K562 (cell line): ENCODE measurements at regions not wholly inside any gene's neighbourhood (a gene's known extent, or its start where the extent isn't known, plus 50 kb on each side); places are given as distances from the start of the nearest gene placed in this dataset.

Source experiments
- CBX2 ChIP-seq: fragments of 200-600 bp; sonication (generic); IDR thresholded peaks from one replicate; pipeline ENCODE4 v1.6.1; 2012; ENCODE audit warnings: mild to moderate bottlenecking, low read length, inconsistent platforms; ENCODE audit not compliant: insufficient read depth, poor library complexity, severe bottlenecking
- FOSL1 ChIP-seq: fragments of 200-800 bp; sonication (Bioruptor generic); conservative IDR thresholded peaks from 2 replicates; pipeline ENCODE4 v1.6.1; 2016; ENCODE audit warnings: missing genetic modification characterization, missing compliant biosample characterization
- MBD2 ChIP-seq: sonication (generic); IDR thresholded peaks from 2 replicates; pipeline ENCODE4 v1.6.1; 2016; ENCODE audit warnings: low read depth, borderline replicate concordance
- MYNN ChIP-seq, 2 experiments: sonication (generic); formaldehyde crosslinking in 1 of 2; IDR thresholded peaks; 2 replicates each; pipeline versions ENCODE4 v1.5.0 to v1.6.1; 2016 to 2020; ENCODE audit warnings: antibody characterized with exemption in 1 of 2, missing genetic modification reagents in 1 of 2
- PURB ChIP-seq: sonication (generic); formaldehyde crosslinking; IDR thresholded peaks from 2 replicates; pipeline ENCODE4 v1.9.0; 2021; ENCODE audit warnings: low read depth, mild to moderate bottlenecking, missing genetic modification reagents
- RAD51 ChIP-seq: fragments of 450-650 bp; IDR thresholded peaks from 2 replicates; pipeline ENCODE4 v1.7.1; 2016; ENCODE audit warnings: low read depth, mild to moderate bottlenecking, borderline replicate concordance
- RFX1 ChIP-seq: fragments of 450-650 bp; IDR thresholded peaks from 2 replicates; pipeline ENCODE4 v1.6.1; 2016; ENCODE audit warnings: mild to moderate bottlenecking, moderate library complexity
- SMARCB1 ChIP-seq: IDR thresholded peaks from 2 replicates; pipeline ENCODE4 v1.6.1; 2011; ENCODE audit warnings: improper control_type of control experiment, low read depth; ENCODE audit not compliant: insufficient read length
- TCF3 ChIP-seq: sonication (generic); formaldehyde crosslinking; IDR thresholded peaks from 2 replicates; pipeline ENCODE4 v1.4.0; 2020; ENCODE audit warnings: mild to moderate bottlenecking, missing genetic modification reagents
- USF1 ChIP-seq: sonication (generic); formaldehyde crosslinking; IDR thresholded peaks from 2 replicates; pipeline ENCODE4 v1.9.0; 2022; ENCODE audit warnings: mild to moderate bottlenecking, missing genetic modification reagents
- ZKSCAN1 ChIP-seq: fragments of 150-350 bp; IDR thresholded peaks from 2 replicates; pipeline ENCODE4 v1.6.1; 2016; ENCODE audit warnings: low read depth, low read length
- TF ChIP-seq, protein P1 (sequence below): fragments of 200-600 bp; sonication (generic); IDR thresholded peaks from one replicate; pipeline ENCODE4 v1.6.1; 2012; ENCODE audit warnings: mild to moderate bottlenecking, low read depth, low read length, inconsistent platforms
- TF ChIP-seq, protein P2 (sequence below): sonication (generic); formaldehyde crosslinking; IDR thresholded peaks from 2 replicates; pipeline ENCODE4 v1.5.0; 2020; ENCODE audit warnings: missing genetic modification reagents

GRCh38 chr11:116657842-116658825, 114.7 kb downstream of the BUD13 start (continued):
- TF ChIP-seq, protein P1, sequence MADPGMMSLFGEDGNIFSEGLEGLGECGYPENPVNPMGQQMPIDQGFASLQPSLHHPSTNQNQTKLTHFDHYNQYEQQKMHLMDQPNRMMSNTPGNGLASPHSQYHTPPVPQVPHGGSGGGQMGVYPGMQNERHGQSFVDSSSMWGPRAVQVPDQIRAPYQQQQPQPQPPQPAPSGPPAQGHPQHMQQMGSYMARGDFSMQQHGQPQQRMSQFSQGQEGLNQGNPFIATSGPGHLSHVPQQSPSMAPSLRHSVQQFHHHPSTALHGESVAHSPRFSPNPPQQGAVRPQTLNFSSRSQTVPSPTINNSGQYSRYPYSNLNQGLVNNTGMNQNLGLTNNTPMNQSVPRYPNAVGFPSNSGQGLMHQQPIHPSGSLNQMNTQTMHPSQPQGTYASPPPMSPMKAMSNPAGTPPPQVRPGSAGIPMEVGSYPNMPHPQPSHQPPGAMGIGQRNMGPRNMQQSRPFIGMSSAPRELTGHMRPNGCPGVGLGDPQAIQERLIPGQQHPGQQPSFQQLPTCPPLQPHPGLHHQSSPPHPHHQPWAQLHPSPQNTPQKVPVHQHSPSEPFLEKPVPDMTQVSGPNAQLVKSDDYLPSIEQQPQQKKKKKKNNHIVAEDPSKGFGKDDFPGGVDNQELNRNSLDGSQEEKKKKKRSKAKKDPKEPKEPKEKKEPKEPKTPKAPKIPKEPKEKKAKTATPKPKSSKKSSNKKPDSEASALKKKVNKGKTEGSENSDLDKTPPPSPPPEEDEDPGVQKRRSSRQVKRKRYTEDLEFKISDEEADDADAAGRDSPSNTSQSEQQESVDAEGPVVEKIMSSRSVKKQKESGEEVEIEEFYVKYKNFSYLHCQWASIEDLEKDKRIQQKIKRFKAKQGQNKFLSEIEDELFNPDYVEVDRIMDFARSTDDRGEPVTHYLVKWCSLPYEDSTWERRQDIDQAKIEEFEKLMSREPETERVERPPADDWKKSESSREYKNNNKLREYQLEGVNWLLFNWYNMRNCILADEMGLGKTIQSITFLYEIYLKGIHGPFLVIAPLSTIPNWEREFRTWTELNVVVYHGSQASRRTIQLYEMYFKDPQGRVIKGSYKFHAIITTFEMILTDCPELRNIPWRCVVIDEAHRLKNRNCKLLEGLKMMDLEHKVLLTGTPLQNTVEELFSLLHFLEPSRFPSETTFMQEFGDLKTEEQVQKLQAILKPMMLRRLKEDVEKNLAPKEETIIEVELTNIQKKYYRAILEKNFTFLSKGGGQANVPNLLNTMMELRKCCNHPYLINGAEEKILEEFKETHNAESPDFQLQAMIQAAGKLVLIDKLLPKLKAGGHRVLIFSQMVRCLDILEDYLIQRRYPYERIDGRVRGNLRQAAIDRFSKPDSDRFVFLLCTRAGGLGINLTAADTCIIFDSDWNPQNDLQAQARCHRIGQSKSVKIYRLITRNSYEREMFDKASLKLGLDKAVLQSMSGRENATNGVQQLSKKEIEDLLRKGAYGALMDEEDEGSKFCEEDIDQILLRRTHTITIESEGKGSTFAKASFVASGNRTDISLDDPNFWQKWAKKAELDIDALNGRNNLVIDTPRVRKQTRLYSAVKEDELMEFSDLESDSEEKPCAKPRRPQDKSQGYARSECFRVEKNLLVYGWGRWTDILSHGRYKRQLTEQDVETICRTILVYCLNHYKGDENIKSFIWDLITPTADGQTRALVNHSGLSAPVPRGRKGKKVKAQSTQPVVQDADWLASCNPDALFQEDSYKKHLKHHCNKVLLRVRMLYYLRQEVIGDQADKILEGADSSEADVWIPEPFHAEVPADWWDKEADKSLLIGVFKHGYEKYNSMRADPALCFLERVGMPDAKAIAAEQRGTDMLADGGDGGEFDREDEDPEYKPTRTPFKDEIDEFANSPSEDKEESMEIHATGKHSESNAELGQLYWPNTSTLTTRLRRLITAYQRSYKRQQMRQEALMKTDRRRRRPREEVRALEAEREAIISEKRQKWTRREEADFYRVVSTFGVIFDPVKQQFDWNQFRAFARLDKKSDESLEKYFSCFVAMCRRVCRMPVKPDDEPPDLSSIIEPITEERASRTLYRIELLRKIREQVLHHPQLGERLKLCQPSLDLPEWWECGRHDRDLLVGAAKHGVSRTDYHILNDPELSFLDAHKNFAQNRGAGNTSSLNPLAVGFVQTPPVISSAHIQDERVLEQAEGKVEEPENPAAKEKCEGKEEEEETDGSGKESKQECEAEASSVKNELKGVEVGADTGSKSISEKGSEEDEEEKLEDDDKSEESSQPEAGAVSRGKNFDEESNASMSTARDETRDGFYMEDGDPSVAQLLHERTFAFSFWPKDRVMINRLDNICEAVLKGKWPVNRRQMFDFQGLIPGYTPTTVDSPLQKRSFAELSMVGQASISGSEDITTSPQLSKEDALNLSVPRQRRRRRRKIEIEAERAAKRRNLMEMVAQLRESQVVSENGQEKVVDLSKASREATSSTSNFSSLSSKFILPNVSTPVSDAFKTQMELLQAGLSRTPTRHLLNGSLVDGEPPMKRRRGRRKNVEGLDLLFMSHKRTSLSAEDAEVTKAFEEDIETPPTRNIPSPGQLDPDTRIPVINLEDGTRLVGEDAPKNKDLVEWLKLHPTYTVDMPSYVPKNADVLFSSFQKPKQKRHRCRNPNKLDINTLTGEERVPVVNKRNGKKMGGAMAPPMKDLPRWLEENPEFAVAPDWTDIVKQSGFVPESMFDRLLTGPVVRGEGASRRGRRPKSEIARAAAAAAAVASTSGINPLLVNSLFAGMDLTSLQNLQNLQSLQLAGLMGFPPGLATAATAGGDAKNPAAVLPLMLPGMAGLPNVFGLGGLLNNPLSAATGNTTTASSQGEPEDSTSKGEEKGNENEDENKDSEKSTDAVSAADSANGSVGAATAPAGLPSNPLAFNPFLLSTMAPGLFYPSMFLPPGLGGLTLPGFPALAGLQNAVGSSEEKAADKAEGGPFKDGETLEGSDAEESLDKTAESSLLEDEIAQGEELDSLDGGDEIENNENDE: no peak
- TF ChIP-seq ZKSCAN1: no peak
- TF ChIP-seq TCF3: 0 out of 2 replicates have a peak, but pooled peaks have one; percentile 16
- TF ChIP-seq MYNN (IDR thresholded peaks at IDR 0.05): no peak
- TF ChIP-seq MYNN (CRISPR knock-in tag; IDR thresholded peaks at IDR 0.05): no peak
- no peak for TF ChIP-seq SMARCB1
- peak; percentile 33; the same call in 1 of the 2 replicates for TF ChIP-seq RFX1
- TF ChIP-seq PURB (CRISPR knock-in tag): no peak
- no peak for TF ChIP-seq MBD2
- no peak for TF ChIP-seq CBX2
- peak; percentile 82 for TF ChIP-seq RAD51
- TF ChIP-seq, protein P2, sequence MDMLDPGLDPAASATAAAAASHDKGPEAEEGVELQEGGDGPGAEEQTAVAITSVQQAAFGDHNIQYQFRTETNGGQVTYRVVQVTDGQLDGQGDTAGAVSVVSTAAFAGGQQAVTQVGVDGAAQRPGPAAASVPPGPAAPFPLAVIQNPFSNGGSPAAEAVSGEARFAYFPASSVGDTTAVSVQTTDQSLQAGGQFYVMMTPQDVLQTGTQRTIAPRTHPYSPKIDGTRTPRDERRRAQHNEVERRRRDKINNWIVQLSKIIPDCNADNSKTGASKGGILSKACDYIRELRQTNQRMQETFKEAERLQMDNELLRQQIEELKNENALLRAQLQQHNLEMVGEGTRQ (CRISPR knock-in tag): peak; percentile 86
- TF ChIP-seq FOSL1: no peak
- TF ChIP-seq USF1 (CRISPR knock-in tag): peak; percentile 77
